Mucosa of descending colon (tissue), 3 donors: ENCODE measurements at regions not wholly inside any gene's neighbourhood (a gene's known extent, or its start where the extent isn't known, plus 50 kb on each side); places are given as distances from the start of the nearest gene placed in this dataset.

Experiments
- ATAC-seq: fragments of 200-7000 bp; cut with Tn5 transposase; one replicate; pipeline ENCODE4 v1.9.1; 2020; ENCODE audit warnings: mild to moderate bottlenecking, moderate library complexity
- DNase-seq, 3 donors: peaks; one replicate each; pipeline ENCODE4 v3.0.0-alpha.2; 2020
- H3K36me3 ChIP-seq: fragments of 200-600 bp; one replicate; pipeline ENCODE4 v1.8.0; 2021; ENCODE audit warnings: low read depth, mild to moderate bottlenecking
- H3K4me1 ChIP-seq: fragments of 200-600 bp; one replicate; pipeline ENCODE4 v1.8.0; 2021; ENCODE audit warnings: low read depth, mild to moderate bottlenecking
- H3K4me3 ChIP-seq: fragments of 200-600 bp; one replicate; pipeline ENCODE4 v1.8.0; 2021; ENCODE audit warnings: mild to moderate bottlenecking
- H3K9me3 ChIP-seq: fragments of 200-600 bp; one replicate; pipeline ENCODE4 v1.8.0; 2021; ENCODE audit warnings: mild to moderate bottlenecking
- intact Hi-C, 2 donors: fragments of 100-400 bp; cut with DNase I in 1 of 2; cut with micrococcal nuclease in 1 of 2; formaldehyde crosslinking; loops; one replicate each; pipeline versions ENCODE4 v1.11.0 to v1.11.1; 2022; cut with DNase I, micrococcal nuclease
- TF ChIP-seq, protein P1 (sequence below): fragments of 200-600 bp; IDR thresholded peaks from one replicate; pipeline ENCODE4 v1.8.0; 2022; ENCODE audit warnings: antibody characterized with exemption, mild to moderate bottlenecking
- donor health status: DM: no; HTN: no; CAD: no; lungs with moderate emphysema.
- donor health status: DM: no; HTN: no; CAD: no.
- donor health status: DM: no; HTN: yes; CAD: no.

DNA sequence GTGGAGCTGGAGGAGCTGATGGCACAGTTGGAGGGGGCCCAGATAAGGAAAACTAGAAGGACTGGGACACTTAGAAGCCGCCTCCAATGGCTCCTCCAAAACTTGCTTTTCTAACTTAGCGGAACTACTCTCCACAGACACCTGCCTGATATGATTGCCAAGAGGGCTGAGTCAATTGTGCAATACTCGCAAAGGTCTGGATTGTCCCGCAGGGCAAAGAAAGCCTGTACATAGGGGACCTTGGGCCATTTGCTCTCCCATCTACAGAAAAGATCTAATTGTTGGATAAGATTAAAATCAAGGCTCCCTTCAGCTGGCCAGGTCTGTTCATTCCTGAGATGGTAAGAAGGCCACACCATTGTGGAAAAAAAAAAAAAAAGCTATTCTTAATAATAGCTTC lies 69.7 kb upstream of the ATP11B start:
- Histone ChIP-seq H3K4me1 (no peaks in the 10 kb centered on the region), H3K9me3 (no peaks in the 10 kb centered on the region), H3K36me3 (no peaks in the 10 kb centered on the region), H3K4me3 (no peak overlapping the region)
- DNase-seq (no peak), ATAC-seq (peak; percentile 34)
- TF ChIP-seq, protein P1, sequence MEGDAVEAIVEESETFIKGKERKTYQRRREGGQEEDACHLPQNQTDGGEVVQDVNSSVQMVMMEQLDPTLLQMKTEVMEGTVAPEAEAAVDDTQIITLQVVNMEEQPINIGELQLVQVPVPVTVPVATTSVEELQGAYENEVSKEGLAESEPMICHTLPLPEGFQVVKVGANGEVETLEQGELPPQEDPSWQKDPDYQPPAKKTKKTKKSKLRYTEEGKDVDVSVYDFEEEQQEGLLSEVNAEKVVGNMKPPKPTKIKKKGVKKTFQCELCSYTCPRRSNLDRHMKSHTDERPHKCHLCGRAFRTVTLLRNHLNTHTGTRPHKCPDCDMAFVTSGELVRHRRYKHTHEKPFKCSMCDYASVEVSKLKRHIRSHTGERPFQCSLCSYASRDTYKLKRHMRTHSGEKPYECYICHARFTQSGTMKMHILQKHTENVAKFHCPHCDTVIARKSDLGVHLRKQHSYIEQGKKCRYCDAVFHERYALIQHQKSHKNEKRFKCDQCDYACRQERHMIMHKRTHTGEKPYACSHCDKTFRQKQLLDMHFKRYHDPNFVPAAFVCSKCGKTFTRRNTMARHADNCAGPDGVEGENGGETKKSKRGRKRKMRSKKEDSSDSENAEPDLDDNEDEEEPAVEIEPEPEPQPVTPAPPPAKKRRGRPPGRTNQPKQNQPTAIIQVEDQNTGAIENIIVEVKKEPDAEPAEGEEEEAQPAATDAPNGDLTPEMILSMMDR = no peak
- intact Hi-C loops = no loop called here

DNA sequence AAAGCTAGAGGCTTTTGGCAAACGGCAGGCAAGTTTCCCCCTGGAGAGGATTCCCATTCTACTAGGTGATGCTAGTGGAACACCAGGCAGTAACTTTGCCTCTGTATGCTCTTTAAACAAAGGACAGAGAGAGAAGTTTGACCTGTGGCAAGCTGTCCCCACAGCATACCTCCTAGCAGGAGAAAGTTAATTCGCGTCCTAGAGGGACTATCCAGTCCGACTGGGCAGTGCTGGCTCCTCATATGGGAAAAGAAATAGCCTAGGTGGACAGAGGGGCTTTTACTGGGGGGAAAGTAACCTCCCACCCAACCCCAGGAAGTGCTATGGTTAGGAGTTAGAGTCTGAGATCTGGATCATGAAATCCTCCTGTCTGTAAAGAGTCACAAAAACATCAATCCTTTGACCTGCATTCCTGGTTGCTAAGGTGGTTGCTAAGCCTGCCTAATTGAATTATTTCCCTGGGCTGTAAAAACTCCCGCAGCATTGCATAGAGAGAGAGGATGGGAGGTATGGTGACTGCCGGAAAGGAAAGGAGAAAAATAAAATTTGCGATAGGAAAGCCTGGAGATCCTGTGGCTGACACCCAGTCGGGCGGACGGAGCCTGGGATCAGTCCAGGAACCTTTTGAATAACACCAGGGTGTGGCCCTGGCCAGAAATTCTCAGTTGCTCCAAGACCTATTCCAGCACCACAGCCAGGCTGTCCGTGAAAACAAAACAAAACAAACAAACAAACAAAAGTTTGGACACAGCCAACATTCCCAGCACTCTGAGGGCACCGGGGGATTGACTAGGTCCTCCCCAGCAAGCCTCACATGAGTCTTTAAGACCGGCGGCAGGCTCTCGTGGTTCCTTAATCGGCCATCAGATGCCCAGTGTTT lies 67.7 kb upstream of the ATP11B start:
- peaks cover 3% of the 10 kb centered on the region for H3K4me1 ChIP-seq
- peak; percentile 79 for ATAC-seq
- H3K36me3 ChIP-seq = no peaks in the 10 kb centered on the region
- TF ChIP-seq, protein P1 = no peak
- intact Hi-C loops = no loop called here
- no peak overlapping the region for H3K4me3 ChIP-seq
- H3K9me3 ChIP-seq = no peaks in the 10 kb centered on the region
- peak in 2 of 3 donors; percentile 53 to 54 for DNase-seq

DNA sequence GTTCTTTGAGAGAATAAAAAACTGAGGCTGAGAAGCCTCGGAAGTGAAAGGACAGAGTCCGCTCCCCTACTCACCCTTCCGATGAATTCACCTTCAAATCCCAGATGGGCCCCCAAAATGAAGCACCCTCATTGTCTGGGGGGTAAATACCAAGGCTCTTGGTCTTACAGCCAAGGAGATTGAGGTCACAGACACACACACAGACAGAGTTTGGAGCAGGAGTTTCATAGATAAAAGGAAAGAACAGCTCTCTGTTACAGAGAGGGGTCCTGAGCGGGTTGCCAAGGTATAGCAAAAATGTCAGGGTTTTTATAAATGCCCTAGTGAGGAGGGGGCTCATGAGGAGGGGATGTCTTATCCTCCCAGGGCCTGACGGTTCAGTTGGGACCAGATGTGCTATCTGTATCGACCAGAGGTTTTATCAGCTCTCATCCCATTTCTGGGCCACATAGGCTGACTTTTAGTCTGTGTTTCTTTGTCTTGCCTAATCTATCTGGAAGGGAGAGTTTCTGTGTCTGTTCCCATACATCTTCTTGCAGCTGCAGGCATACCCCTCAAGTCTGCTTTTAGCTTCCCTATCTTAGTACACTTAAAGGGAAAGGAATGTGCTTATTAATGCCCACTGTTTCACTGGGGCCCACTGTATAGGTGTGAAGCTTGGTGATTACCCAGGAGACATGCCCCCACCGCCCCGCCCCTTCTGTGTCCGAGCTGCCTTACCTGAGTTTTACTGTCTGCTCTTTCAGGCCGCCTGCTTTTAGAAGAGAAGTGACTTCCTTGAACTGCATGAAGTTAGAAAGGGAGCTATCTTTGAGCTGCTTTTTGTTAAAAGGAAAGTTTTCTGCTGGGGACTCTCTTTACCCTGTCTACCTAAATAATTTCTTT lies 66.8 kb upstream of the ATP11B start:
- Histone ChIP-seq H3K4me3 (no peak overlapping the region), H3K4me1 (peaks cover 3% of the 10 kb centered on the region), H3K36me3 (no peaks in the 10 kb centered on the region), H3K9me3 (no peaks in the 10 kb centered on the region)
- peak; percentile 66 to 72 (median 68) for DNase-seq
- intact Hi-C loops = no loop called here
- TF ChIP-seq, protein P1 = no peak
- peak; percentile 67 for ATAC-seq

DNA sequence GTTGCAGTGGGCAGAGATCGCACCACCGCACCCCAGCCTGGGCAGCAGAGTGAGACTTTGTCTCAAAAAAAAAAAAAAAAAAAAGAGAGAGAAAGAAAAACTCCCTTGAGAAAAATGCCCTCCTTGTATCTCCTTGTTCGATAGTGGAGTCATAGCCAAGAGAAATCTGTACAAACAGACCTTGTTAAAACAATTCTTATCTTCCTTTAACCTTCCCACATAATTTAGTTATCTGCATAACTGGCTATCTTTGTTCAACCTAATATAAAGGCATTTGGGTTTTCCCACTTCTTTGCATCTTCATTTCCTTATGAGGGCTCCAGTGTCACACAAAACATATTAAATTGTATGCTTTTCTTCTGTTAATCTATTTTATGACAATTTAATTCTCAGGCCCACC lies 65.1 kb upstream of the ATP11B start:
- peaks cover 3% of the 10 kb centered on the region for H3K4me1 ChIP-seq
- DNase-seq (no peak), ATAC-seq (no peak)
- no peaks in the 10 kb centered on the region for H3K9me3 ChIP-seq
- intact Hi-C loops = no loop called here
- TF ChIP-seq, protein P1 = no peak
- no peak overlapping the region for H3K4me3 ChIP-seq
- no peaks in the 10 kb centered on the region for H3K36me3 ChIP-seq

DNA sequence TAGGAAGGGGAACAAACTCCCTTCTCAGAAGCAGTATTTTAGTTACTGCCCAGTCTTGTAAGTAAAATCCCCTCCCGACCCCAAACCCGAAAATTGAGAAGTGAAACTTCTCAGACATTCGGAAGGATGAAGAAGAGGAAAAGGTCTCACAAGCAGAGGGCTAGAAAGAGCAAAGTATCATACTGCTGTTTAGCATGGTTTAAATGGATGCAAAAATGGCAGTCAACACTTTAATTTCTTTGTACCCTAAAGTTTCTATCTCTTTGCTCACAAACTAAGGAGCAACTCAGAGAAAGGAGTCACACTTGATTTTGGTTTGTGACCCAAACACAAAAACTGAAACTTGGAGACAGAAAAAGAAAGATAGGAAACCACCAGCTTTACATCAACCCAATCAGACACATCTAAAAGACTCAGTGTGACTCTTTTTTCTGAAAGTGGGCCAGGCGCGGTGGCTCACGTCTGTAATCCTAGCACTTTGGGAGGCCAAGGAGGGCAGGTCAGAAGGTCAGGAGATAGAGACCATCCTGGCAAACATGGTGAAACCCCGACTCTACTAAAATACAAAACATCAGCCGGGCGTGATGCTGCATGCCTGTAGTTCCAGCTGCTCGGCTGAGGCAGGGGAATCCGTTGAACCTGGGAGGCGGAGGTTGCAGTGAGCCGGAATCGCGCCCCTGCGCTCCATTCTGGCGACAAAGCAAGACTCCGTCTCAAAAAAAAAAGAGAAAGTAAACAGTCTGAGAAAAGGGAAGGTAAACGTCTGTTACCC lies 63.2 kb upstream of the ATP11B start:
- intact Hi-C loops = no loop called here
- DNase-seq = no peak
- TF ChIP-seq, protein P1 = no peak

More for the DNA sequence above, 63.2 kb upstream of the ATP11B start:
- peaks cover 3% of the 10 kb centered on the region for H3K4me1 ChIP-seq
- peak; percentile 22 for ATAC-seq
- H3K4me3 ChIP-seq = no peak overlapping the region
- H3K9me3 ChIP-seq = no peaks in the 10 kb centered on the region
- no peaks in the 10 kb centered on the region for H3K36me3 ChIP-seq
